ENCODE measurements at regions not wholly inside any gene's neighbourhood (a gene's known extent, or its start where the extent isn't known, plus 50 kb on each side); places are given as distances from the start of the nearest gene placed in this dataset.

DNA sequence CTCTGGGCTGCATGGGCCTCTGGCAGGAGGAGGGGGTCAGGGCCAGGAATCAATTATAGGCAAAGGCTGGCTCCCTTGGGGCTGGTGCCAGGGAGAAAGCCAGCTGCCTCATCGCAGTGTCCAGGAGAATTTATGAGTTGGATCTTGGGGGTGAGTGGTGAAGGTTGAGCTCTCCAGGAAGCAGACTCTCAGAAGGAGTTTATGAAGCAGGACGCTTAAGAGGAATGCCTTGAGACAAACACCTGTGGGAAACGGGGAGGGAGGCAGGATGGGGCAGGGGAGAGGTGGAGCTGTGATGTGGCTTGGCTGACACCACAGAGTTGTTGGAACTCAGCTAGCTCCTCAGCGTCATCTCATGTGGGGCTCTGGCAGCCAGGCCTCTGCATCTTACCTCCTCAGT is 428.5 kb downstream of the RPS24 start:
- Mint-ChIP-seq H3K9me3 (ENCODE audit: unreplicated experiment) (no peaks in the 10 kb centered on the region), H3K4me1 (ENCODE audit: unreplicated experiment) (peaks cover 2% of the 10 kb centered on the region), H3K36me3 (ENCODE audit: unreplicated experiment) (no peaks in the 10 kb centered on the region), H3K27ac (ENCODE audit: unreplicated experiment) (no peak overlapping the region), H3K4me3 (ENCODE audit: unreplicated experiment) (no peak overlapping the region), H3K27me3 (ENCODE audit: unreplicated experiment) (peaks cover 21% of the 10 kb centered on the region)
- TF ChIP-seq, protein P1, sequence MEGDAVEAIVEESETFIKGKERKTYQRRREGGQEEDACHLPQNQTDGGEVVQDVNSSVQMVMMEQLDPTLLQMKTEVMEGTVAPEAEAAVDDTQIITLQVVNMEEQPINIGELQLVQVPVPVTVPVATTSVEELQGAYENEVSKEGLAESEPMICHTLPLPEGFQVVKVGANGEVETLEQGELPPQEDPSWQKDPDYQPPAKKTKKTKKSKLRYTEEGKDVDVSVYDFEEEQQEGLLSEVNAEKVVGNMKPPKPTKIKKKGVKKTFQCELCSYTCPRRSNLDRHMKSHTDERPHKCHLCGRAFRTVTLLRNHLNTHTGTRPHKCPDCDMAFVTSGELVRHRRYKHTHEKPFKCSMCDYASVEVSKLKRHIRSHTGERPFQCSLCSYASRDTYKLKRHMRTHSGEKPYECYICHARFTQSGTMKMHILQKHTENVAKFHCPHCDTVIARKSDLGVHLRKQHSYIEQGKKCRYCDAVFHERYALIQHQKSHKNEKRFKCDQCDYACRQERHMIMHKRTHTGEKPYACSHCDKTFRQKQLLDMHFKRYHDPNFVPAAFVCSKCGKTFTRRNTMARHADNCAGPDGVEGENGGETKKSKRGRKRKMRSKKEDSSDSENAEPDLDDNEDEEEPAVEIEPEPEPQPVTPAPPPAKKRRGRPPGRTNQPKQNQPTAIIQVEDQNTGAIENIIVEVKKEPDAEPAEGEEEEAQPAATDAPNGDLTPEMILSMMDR (IDR thresholded peaks at IDR 0.05): no peak
- DNase-seq (ENCODE audit: extremely low spot score, unreplicated experiment): no peak

DNA sequence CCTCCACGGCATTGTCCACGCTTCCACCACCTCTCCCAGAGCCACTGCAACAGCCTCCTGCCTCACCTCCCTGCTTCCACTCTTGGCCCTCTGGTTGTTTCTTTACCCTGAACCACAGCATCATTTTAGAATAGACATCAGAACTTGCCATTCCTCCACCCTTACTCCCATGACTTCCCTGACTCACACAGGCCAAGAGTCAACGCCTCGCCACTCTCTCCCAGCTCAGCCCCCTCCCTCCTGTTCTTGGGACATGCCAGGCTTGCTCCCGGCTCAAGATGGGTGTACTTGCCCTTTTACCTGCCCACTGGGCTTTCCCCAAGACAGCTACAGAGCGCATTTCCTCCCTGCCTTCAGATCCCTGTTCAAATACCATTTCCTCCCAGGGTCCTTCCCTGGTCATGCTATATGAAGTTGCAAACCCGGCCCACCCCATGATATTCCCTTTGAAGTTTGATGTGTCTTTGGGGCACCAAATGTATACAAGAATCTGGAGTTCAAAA is 429.1 kb downstream of the RPS24 start:
- TF ChIP-seq, protein P1 (IDR thresholded peaks at IDR 0.05): no peak
- peaks cover 2% of the 10 kb centered on the region for H3K4me1 Mint-ChIP-seq (ENCODE audit: unreplicated experiment)
- no peak overlapping the region for H3K27ac Mint-ChIP-seq (ENCODE audit: unreplicated experiment)
- peaks cover 26% of the 10 kb centered on the region for H3K27me3 Mint-ChIP-seq (ENCODE audit: unreplicated experiment)
- no peak for DNase-seq (ENCODE audit: extremely low spot score, unreplicated experiment)
- H3K36me3 Mint-ChIP-seq (ENCODE audit: unreplicated experiment): no peaks in the 10 kb centered on the region
- no peak overlapping the region for H3K4me3 Mint-ChIP-seq (ENCODE audit: unreplicated experiment)
- H3K9me3 Mint-ChIP-seq (ENCODE audit: unreplicated experiment): no peaks in the 10 kb centered on the region

DNA sequence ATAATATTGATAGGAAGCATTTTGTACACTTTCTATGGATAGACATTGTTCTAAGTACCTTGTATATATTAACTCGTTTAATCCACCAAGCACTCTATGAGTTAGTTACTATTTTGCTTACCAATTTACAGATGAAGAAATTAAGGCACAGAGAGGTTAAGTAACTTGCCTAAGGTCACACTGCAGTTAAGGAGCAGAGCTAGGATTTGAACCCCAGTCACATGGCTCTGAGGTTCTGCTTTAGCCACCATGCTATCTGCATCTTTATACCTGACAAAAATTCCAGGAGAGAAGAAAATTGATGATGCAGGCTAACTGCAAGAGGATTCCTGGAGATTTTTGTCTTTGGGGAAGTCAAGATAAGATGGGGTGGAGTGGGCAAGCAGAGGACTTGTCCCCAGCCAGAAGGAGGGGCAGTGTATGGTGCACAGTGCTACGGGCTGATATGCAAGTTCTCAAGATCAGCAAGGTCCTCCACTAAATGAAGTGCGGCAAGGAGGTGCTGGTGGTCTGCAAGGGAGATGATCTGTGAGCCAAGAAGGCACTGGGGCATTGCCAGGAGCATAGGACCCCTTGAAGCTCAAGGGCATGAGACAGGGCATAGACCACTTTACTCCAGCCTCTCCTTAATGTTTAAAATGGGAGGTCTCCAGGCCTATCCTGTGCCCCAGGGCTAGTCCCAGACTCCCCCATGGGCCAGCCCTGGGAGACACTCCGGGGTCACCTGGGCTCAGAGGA is 430.6 kb downstream of the RPS24 start:
- H3K4me1 Mint-ChIP-seq (ENCODE audit: unreplicated experiment): no peaks in the 10 kb centered on the region
- H3K36me3 Mint-ChIP-seq (ENCODE audit: unreplicated experiment): no peaks in the 10 kb centered on the region
- no peak for DNase-seq (ENCODE audit: extremely low spot score, unreplicated experiment)
- no peak overlapping the region for H3K27ac Mint-ChIP-seq (ENCODE audit: unreplicated experiment)
- no peaks in the 10 kb centered on the region for H3K9me3 Mint-ChIP-seq (ENCODE audit: unreplicated experiment)
- TF ChIP-seq, protein P1 (IDR thresholded peaks at IDR 0.05): no peak
- no peak overlapping the region for H3K4me3 Mint-ChIP-seq (ENCODE audit: unreplicated experiment)
- peaks cover 26% of the 10 kb centered on the region for H3K27me3 Mint-ChIP-seq (ENCODE audit: unreplicated experiment)

DNA sequence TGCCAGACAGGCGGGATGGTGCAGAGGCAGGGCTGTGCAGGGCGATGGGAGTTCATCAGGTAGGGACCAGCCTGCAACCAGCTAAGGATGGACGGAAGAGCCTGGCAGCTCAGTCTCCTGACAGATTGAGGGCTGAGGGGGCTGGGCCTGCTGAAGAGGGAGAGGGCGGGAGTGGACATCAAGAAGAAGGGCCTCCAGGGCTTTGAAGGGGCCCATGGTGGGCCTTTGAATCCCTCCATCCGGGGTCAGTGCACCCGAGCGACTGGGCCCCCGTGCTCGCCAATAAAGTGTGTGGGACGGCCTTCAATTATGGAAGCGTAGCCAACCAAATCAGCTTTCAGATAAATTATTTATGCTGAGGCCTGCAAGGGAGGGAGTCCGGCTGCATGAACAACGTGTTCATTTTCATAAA is 431.2 kb downstream of the RPS24 start:
- peaks cover 26% of the 10 kb centered on the region for H3K27me3 Mint-ChIP-seq (ENCODE audit: unreplicated experiment)
- H3K4me3 Mint-ChIP-seq (ENCODE audit: unreplicated experiment): no peak overlapping the region
- H3K27ac Mint-ChIP-seq (ENCODE audit: unreplicated experiment): no peak overlapping the region
- TF ChIP-seq, protein P1 (IDR thresholded peaks at IDR 0.05): no peak
- H3K36me3 Mint-ChIP-seq (ENCODE audit: unreplicated experiment): no peaks in the 10 kb centered on the region
- no peaks in the 10 kb centered on the region for H3K4me1 Mint-ChIP-seq (ENCODE audit: unreplicated experiment)
- peak; percentile 62 for DNase-seq (ENCODE audit: extremely low spot score, unreplicated experiment)
- H3K9me3 Mint-ChIP-seq (ENCODE audit: unreplicated experiment): no peaks in the 10 kb centered on the region

DNA sequence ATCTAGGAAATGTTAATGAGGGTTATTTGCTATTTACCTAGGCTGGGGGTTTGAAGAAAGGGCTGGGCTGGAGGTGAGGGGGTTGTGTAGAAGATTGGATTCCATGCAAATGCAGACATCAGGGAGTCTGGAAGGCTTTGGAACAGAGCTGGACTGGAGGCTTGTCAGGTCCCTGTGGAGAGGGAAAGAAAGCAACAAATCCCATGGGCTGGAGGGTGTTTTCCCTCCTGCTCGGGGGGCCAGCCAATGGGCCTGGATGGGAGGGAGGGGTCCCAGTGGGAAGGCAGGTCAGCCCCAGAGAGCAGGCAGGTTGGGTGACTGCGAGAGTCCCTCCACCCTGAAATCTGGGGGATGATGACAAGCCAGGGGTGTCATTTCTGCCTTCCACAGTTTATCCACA is 431.8 kb downstream of the RPS24 start:
- no peak overlapping the region for H3K4me3 Mint-ChIP-seq (ENCODE audit: unreplicated experiment)

More for the DNA sequence above, 431.8 kb downstream of the RPS24 start:
- H3K27ac Mint-ChIP-seq (ENCODE audit: unreplicated experiment): no peak overlapping the region
- no peaks in the 10 kb centered on the region for H3K9me3 Mint-ChIP-seq (ENCODE audit: unreplicated experiment)
- H3K36me3 Mint-ChIP-seq (ENCODE audit: unreplicated experiment): no peaks in the 10 kb centered on the region
- H3K27me3 Mint-ChIP-seq (ENCODE audit: unreplicated experiment): peaks cover 24% of the 10 kb centered on the region
- H3K4me1 Mint-ChIP-seq (ENCODE audit: unreplicated experiment): no peaks in the 10 kb centered on the region
- TF ChIP-seq, protein P1 (IDR thresholded peaks at IDR 0.05): no peak
- peak; percentile 73 for DNase-seq (ENCODE audit: extremely low spot score, unreplicated experiment)
